Coronary artery (tissue), 2 donors: ENCODE measurements at regions not wholly inside any gene's neighbourhood (a gene's known extent, or its start where the extent isn't known, plus 50 kb on each side); places are given as distances from the start of the nearest gene placed in this dataset.

ENCODE experiments used
- DNase-seq: peaks from one replicate; pipeline ENCODE4 v3.0.0-alpha.2; 2017; ENCODE audit warnings: low spot score
- H3K27ac ChIP-seq, 2 donors: fragments of 200-600 bp; sonication (generic); one replicate each; pipeline ENCODE4 v1.5.1; 2016 to 2019
- H3K4me3 ChIP-seq: fragments of 200-600 bp; sonication (generic); 2 replicates; pipeline ENCODE4 v1.5.1; 2016; ENCODE audit warnings: mild to moderate bottlenecking, moderate library complexity
- TF ChIP-seq, protein P1 (sequence below): fragments of 200-600 bp; sonication (generic); IDR thresholded peaks from one replicate; pipeline ENCODE4 v1.5.1; 2019; ENCODE audit warnings: antibody characterized with exemption

GRCh38 chr5:112525217-112525616 lies 106.1 kb upstream of the EPB41L4A start:
- no peak for DNase-seq
- Histone ChIP-seq H3K27ac (no peak overlapping the region), H3K4me3 (no peak overlapping the region)
- TF ChIP-seq, protein P1, sequence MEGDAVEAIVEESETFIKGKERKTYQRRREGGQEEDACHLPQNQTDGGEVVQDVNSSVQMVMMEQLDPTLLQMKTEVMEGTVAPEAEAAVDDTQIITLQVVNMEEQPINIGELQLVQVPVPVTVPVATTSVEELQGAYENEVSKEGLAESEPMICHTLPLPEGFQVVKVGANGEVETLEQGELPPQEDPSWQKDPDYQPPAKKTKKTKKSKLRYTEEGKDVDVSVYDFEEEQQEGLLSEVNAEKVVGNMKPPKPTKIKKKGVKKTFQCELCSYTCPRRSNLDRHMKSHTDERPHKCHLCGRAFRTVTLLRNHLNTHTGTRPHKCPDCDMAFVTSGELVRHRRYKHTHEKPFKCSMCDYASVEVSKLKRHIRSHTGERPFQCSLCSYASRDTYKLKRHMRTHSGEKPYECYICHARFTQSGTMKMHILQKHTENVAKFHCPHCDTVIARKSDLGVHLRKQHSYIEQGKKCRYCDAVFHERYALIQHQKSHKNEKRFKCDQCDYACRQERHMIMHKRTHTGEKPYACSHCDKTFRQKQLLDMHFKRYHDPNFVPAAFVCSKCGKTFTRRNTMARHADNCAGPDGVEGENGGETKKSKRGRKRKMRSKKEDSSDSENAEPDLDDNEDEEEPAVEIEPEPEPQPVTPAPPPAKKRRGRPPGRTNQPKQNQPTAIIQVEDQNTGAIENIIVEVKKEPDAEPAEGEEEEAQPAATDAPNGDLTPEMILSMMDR, result no peak

- Histone ChIP-seq H3K4me3 (no peak overlapping the region), H3K27ac (no peak overlapping the region)
- TF ChIP-seq, protein P1, result no peak
- DNase-seq, result no peak
Measured at GRCh38 chr5:112528928-112529327, 109.9 kb upstream of the EPB41L4A start.

DNA sequence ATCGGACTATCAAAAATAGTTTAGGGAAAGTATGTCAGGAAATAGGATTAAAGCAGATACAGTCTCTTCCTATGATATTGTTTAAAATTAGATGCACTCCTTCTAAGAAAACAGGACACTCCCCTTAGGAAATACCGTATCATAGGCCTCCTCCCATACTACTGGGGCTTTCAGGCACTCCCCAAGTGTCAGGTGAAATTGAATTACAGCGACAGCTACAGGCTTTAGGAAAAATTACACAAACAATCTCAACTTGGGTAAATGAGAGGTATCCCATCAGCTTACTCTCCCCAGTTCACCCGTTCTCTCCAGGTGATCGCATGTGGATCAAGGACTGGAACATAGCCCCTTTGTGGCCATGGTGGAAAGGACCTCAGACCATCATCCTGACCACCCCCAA lies 110.4 kb upstream of the EPB41L4A start:
- DNase-seq, result no peak
- TF ChIP-seq, protein P1, result no peak
- H3K4me3 ChIP-seq, result no peak overlapping the region
- H3K27ac ChIP-seq, result no peak overlapping the region

DNA sequence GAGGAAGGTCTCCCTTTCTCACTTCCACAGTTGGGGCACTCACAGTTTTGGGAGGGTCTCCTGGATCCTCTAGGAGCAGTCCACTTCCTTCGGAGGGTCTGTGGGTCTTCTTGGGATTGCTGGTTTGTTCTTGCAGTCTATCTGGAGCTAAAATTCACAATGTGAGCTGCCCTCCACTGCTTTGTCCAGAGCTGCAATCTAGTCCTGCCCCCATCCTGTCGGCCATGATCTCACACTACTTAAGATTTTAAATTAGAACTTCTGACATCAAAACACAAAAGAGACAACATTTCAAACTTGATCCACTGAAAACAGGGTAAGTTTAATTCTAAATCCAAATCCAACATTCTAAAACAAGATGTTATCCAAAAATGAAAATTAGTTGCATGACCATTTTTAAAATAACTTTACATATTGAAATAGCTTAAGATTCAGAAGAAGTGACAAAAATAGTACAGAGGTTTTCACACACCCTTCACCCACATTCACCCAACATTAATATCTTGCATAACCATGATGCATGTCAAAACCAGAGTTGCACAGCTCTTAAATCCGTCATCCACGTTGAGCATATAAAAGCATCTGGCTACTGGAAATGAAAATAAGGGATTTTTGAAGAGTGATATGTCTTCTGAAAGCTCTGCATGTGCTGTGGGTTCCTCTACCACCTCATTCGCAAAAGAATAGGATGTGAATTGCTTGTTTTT lies 113.7 kb upstream of the EPB41L4A start:
- no peak for DNase-seq
- no peak overlapping the region for H3K27ac ChIP-seq
- TF ChIP-seq, protein P1, result no peak
- no peak overlapping the region for H3K4me3 ChIP-seq

- H3K27ac ChIP-seq, result no peak overlapping the region
- no peak for DNase-seq
- TF ChIP-seq, protein P1, result no peak
- H3K4me3 ChIP-seq, result no peak overlapping the region
Measured at GRCh38 chr5:112533362-112533761, 114.3 kb upstream of the EPB41L4A start.

- Histone ChIP-seq H3K4me3 (no peak overlapping the region), H3K27ac (no peak overlapping the region)
- TF ChIP-seq, protein P1, result no peak
- DNase-seq, result no peak
Measured at GRCh38 chr5:112534067-112534583, 115.0 kb upstream of the EPB41L4A start.

GRCh38 chr5:112534611-112535255 lies 115.7 kb upstream of the EPB41L4A start:
- H3K27ac ChIP-seq, result no peak overlapping the region
- TF ChIP-seq, protein P1, result no peak
- no peak for DNase-seq

More at GRCh38 chr5:112534611-112535255, 115.7 kb upstream of the EPB41L4A start:
- H3K4me3 ChIP-seq, result no peak overlapping the region
